K562 (cell line): ENCODE measurements at regions not wholly inside any gene's neighbourhood (a gene's known extent, or its start where the extent isn't known, plus 50 kb on each side); places are given as distances from the start of the nearest gene placed in this dataset.
A peak's percentile ranks its signal among the peaks of the same experiment; 100 is the strongest.

Experiments used
- ATAC-seq: fragments of 200-7000 bp; cut with Tn5 transposase; 3 replicates; pipeline ENCODE4 v1.9.1; 2020; ENCODE audit warnings: moderate library complexity
- BruUV-seq: library from RNA; stranded (reverse); fragments of 400-500 nt; replicated peaks from 2 replicates; lab custom pipeline; 2021; lab: Mats Ljungman, UMichigan
- CTCF ChIA-PET: fragments of 300-600 bp; formaldehyde crosslinking; extraction: SDS; loops from one replicate; lab custom pipeline; 2021; ENCODE audit warnings: low intra/inter-chr PET ratio; lab: Yijun Ruan, JAX
- POLR2A ChIA-PET: fragments of 300-600, 350-650 bp; sonication (Branson Sonifier 250); formaldehyde crosslinking; extraction: SDS; loops from one replicate; lab custom pipeline; 2021; ENCODE audit warnings: antibody characterized with exemption, inconsistent platforms; lab: Yijun Ruan, JAX
- DNase-seq, 4 experiments: peaks; one replicate each; pipeline versions ENCODE4 v3.0.0 to v3.0.0-alpha.2; 2011 to 2018; ENCODE audit warnings: low spot score in 3 of 4, mixed read lengths in 3 of 4; ENCODE audit errors: extremely low read depth in 1 of 4
- FAIRE-seq: peaks from 2 replicates; lab custom pipeline; 2011; peaks lifted over from hg19 to GRCh38; lab: Jason Lieb, UNC
- H2AFZ ChIP-seq: 2 replicates; pipeline ENCODE4 v1.6.0; 2011; ENCODE audit warnings: low read depth, low read length, control low read depth, inconsistent platforms
- H3K27ac ChIP-seq: fragments of 200-600 bp; 3 replicates; pipeline ENCODE4 v1.8.0; 2011; ENCODE audit warnings: low read depth, mild to moderate bottlenecking, control low read depth, inconsistent platforms, low read length, moderate library complexity, mixed read lengths; ENCODE audit errors: extremely low read depth
- H3K27me3 ChIP-seq, 2 experiments: fragments of 300-600 bp in 1 of 2; 2 replicates in 1 of 2; 3 replicates in 1 of 2; pipeline versions ENCODE4 v1.6.0 to v1.8.0; 2011; ENCODE audit warnings: inconsistent platforms in 2 of 2, low read length in 2 of 2, mild to moderate bottlenecking in 1 of 2, mixed read lengths in 1 of 2, moderate library complexity in 1 of 2; ENCODE audit not compliant: control insufficient read depth in 2 of 2, insufficient read depth in 2 of 2
- H3K36me3 ChIP-seq: fragments of 300-600 bp; 3 replicates; pipeline ENCODE4 v1.8.0; 2011; ENCODE audit warnings: mild to moderate bottlenecking, low read length, inconsistent platforms; ENCODE audit not compliant: control insufficient read depth, insufficient read depth
- H3K4me1 ChIP-seq, 2 experiments: fragments of 200-600 bp in 1 of 2; replicated peaks in 1 of 2; 2 replicates in 1 of 2; 3 replicates in 1 of 2; pipeline versions ENCODE4 v1.5.1 to v1.8.0; 2011; ENCODE audit warnings: inconsistent platforms in 2 of 2, low read length in 2 of 2, mild to moderate bottlenecking in 1 of 2, mixed read lengths in 1 of 2, moderate library complexity in 1 of 2; ENCODE audit not compliant: control insufficient read depth in 2 of 2, insufficient read depth in 2 of 2
- H3K4me2 ChIP-seq: 2 replicates; pipeline ENCODE4 v1.6.1; 2011; ENCODE audit warnings: low read length, control low read depth, inconsistent platforms, mixed read lengths; ENCODE audit not compliant: insufficient read depth
- H3K4me3 ChIP-seq: fragments of 200-600 bp; sonication (generic), shearing (Covaris generic); 2 replicates; pipeline ENCODE4 v1.5.1; 2016; ENCODE audit warnings: control low read depth, inconsistent platforms
- H3K79me2 ChIP-seq: fragments of 200-600 bp; 3 replicates; pipeline ENCODE4 v1.8.0; 2011; ENCODE audit warnings: low read length, inconsistent platforms; ENCODE audit not compliant: control insufficient read depth, insufficient read depth
- H3K9ac ChIP-seq, 2 experiments: 2 replicates each; pipeline versions ENCODE4 v1.6.0 to v1.6.1; 2011; ENCODE audit warnings: low read depth in 2 of 2, low read length in 2 of 2, control low read depth in 1 of 2, inconsistent platforms in 1 of 2, mild to moderate bottlenecking in 1 of 2, mixed read lengths in 1 of 2; ENCODE audit not compliant: insufficient read depth in 1 of 2
- H3K9me1 ChIP-seq: one replicate; pipeline ENCODE4 v1.6.0; 2011; ENCODE audit warnings: inconsistent platforms, mild to moderate bottlenecking, low read length, moderate library complexity; ENCODE audit not compliant: control insufficient read depth, insufficient read depth
- H3K9me3 ChIP-seq: replicated peaks from 2 replicates; pipeline ENCODE4 v1.5.1; 2011; ENCODE audit warnings: low read depth, low read length, inconsistent platforms; ENCODE audit not compliant: control insufficient read depth, insufficient read depth
- H4K20me1 ChIP-seq: replicated peaks from 2 replicates; pipeline ENCODE4 v1.6.1; 2011; ENCODE audit warnings: low read length, inconsistent platforms, mixed read lengths; ENCODE audit not compliant: control insufficient read depth, insufficient read depth
- NFIC ChIP-seq: fragments of 450-650 bp; IDR thresholded peaks from 2 replicates; pipeline ENCODE4 v1.6.1; 2017; ENCODE audit warnings: mild to moderate bottlenecking, inconsistent platforms
- NKRF ChIP-seq: fragments of 450-650 bp; IDR thresholded peaks from 2 replicates; pipeline ENCODE4 v1.6.1; 2016; ENCODE audit warnings: borderline replicate concordance
- PRDM10 ChIP-seq: fragments of 450-650 bp; IDR thresholded peaks from 2 replicates; pipeline ENCODE4 v1.6.1; 2018; ENCODE audit not compliant: partially characterized antibody
- ZNF12 ChIP-seq: sonication (generic); formaldehyde crosslinking; IDR thresholded peaks from 2 replicates; pipeline ENCODE4 v1.4.0; 2020; ENCODE audit warnings: mild to moderate bottlenecking, missing genetic modification reagents
- WGBS: fragments of 100-300 bp; shearing (Covaris generic); methylation state at CpG from one replicate; pipeline ENCODE4 v1.1.6; 2016; ENCODE audit warnings: low coverage, mixed read lengths; ENCODE audit not compliant: insufficient coverage; ENCODE audit errors: missing lambda C conversion rate; 5-methylcytosine and 5-hydroxymethylcytosine counted together
- in situ Hi-C: fragments of 300-500 bp; cut with MboI; formaldehyde crosslinking; loops from 4 replicates; pipeline ENCODE4 v1.15.0; 2018; ENCODE audit warnings: inconsistent platforms, mixed read lengths
- intact Hi-C: fragments of 100-400 bp; cut with micrococcal nuclease; formaldehyde crosslinking; loops from 2 replicates; pipeline ENCODE4 v1.14.2; 2022

GRCh38 chr12:124721501-124722162, 142.0 kb downstream of the SCARB1 start:
- Histone ChIP-seq H3K4me3 (no peak overlapping the region), H3K9ac (no peak overlapping the region), H4K20me1 (no peaks in the 10 kb centered on the region), H3K4me2 (no peak overlapping the region), H3K27me3 (peaks cover 20 to 39% of the 10 kb centered on the region in 2 experiments; a peak in 4 of 5 replicates), H3K36me3 (no peaks in the 10 kb centered on the region), H3K79me2 (no peaks in the 10 kb centered on the region), H3K4me1 (peaks cover 0 to 2% of the 10 kb centered on the region in 2 experiments; a peak in 1 of 5 replicates), H3K27ac (no peak overlapping the region), H3K9me3 (no peaks in the 10 kb centered on the region), H3K9me1 (no peaks in the 10 kb centered on the region), H2AFZ (no peak overlapping the region)
- ChIA-PET CTCF (no interaction called here), POLR2A (interaction anchor here (0.7 to 1.9 kb wide), 2 partner anchors 10 to 44 kb away, joined by 4 to 9 read pairs; no protein-coding TSS in a partner anchor)
- no peak for ATAC-seq
- in situ Hi-C loops, result no loop called here
- intact Hi-C loops, result no loop called here
- WGBS, result 19% methylated on average over 3 of the region's 3 CpGs
- no peak for FAIRE-seq
- TF ChIP-seq ZNF12 (CRISPR knock-in tag) (peak; percentile 92), NKRF (no peak), PRDM10 (peak; percentile 58), NFIC (peak; percentile 8; the same call in 1 of the 2 replicates)
- BruUV-seq, result no TSS peak
- no peak for DNase-seq
